ENCODE measurements at regions not wholly inside any gene's neighbourhood (a gene's known extent, or its start where the extent isn't known, plus 50 kb on each side); places are given as distances from the start of the nearest gene placed in this dataset.

DNA sequence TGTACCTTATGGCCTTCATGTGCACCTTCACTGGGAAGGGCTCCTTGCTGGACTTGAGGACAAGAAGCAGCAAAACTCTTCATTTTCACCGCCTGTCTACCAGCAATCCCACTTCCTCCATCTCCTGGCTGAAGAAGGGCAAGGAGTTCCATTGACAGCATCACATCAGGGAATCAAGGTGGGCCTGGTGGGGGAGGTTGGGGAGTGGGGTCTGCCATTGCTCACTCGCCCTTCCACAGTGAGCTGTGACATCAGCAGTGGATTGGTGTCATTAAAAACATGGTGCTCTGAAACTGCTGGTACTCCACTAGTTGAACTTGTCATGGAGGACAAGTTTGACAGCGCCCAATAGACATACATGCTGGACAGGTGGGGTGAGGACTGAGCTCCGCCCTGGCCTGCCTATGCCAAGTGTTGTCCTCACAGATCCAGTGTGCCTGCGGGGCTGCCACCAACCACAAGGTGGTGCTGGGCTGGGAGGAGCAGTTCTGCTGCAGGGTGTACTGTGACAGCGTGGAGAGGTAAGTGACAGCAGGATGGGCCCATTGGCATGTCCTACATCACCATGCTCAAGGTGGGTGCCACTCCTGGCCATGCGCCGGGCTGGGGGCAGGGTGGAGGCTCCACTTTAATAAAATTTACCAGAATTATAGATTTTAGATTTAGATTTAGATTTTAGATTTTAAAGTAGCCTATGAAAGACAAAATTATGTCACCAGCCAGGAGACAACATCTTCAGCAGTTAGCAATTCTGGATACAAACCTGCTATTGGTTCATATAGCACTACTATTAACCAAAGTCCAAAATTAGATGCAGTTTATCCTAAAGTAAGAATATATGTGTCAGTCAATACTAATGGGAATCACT is 1729.1 kb downstream of the TP53TG3F start:
- no peaks in the 10 kb centered on the region for H3K4me1 ChIP-seq (ENCODE audit: low read depth, poor library complexity, severe bottlenecking)
- no peak overlapping the region for H3K4me3 ChIP-seq (IDR thresholded peaks at IDR 0.05; ENCODE audit: insufficient read depth, low read depth, low read length)
- peak; percentile 29; the same call in 1 of the 2 replicates for TF ChIP-seq CTCF (conservative IDR thresholded peaks at IDR 0.05; ENCODE audit: low read depth, low read length)
- no peak overlapping the region for H3K9ac ChIP-seq
- no peak overlapping the region for H3K4me2 ChIP-seq
- no peaks in the 10 kb centered on the region for H4K20me1 ChIP-seq (ENCODE audit: insufficient read depth)
- no peaks in the 10 kb centered on the region for H3K27me3 ChIP-seq (ENCODE audit: insufficient read depth, low read depth)
- H3K27ac ChIP-seq = no peak overlapping the region
- no peaks in the 10 kb centered on the region for H3K36me3 ChIP-seq (ENCODE audit: insufficient read depth)
- H3K79me2 ChIP-seq (ENCODE audit: insufficient read depth, low read depth) = no peaks in the 10 kb centered on the region
- H2AFZ ChIP-seq (ENCODE audit: low read depth) = no peak overlapping the region

DNA sequence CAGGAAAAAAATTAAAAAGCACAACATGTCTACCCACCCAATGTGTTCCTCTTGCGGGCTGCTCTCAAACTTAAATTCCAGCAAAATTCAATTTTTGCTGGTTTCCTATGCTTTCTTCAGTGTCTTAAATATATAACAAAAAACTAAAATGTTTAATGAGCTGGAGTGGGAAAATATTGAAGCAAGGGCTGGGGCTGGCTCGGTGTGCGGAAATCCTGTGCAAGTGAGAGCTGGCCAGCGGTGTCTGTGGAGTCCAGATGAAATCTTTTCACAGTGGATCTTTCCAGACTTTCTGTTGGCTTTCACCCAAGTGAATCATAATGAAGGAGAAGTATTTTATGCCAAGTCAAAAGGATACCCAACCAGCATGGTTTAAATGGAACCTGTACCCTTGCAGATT is 1733.6 kb downstream of the TP53TG3F start:
- H3K9ac ChIP-seq = no peak overlapping the region
- no peak overlapping the region for H3K4me2 ChIP-seq
- no peak overlapping the region for H3K4me3 ChIP-seq (IDR thresholded peaks at IDR 0.05; ENCODE audit: insufficient read depth, low read depth, low read length)
- no peaks in the 10 kb centered on the region for H4K20me1 ChIP-seq (ENCODE audit: insufficient read depth)
- H3K27me3 ChIP-seq (ENCODE audit: insufficient read depth, low read depth) = no peaks in the 10 kb centered on the region
- TF ChIP-seq CTCF (conservative IDR thresholded peaks at IDR 0.05; ENCODE audit: low read depth, low read length) = no peak
- H3K4me1 ChIP-seq (ENCODE audit: low read depth, poor library complexity, severe bottlenecking) = no peaks in the 10 kb centered on the region
- no peak overlapping the region for H2AFZ ChIP-seq (ENCODE audit: low read depth)
- H3K79me2 ChIP-seq (ENCODE audit: insufficient read depth, low read depth) = no peaks in the 10 kb centered on the region
- no peak overlapping the region for H3K27ac ChIP-seq
- no peaks in the 10 kb centered on the region for H3K36me3 ChIP-seq (ENCODE audit: insufficient read depth)

GRCh38 chr16:35193956-35194355 is 1734.5 kb downstream of the TP53TG3F start:
- Histone ChIP-seq H3K36me3 (ENCODE audit: insufficient read depth) (no peaks in the 10 kb centered on the region), H3K4me3 (IDR thresholded peaks at IDR 0.05; ENCODE audit: insufficient read depth, low read depth, low read length) (no peak overlapping the region)
- no peak for TF ChIP-seq CTCF (conservative IDR thresholded peaks at IDR 0.05; ENCODE audit: low read depth, low read length)

DNA sequence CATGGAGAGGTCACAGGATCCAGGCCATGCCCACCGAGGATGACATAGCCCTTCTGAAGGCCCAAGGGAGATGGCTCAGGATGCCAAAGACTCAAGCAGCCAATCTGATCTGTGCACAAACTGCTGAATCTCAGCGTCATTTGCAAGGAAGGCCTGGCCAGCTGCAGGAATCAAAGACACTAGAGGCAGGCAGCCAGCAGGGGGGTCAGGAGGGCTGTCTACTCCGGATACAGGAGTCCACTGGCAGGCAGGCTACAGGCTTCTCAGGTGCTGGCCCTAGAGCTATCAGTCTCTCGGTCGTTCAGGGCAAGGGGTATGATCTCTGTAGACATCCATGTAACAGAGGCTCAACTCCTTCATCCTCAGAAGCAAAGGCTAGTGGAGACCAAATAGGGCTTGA is 1735.3 kb downstream of the TP53TG3F start:
- Histone ChIP-seq H2AFZ (ENCODE audit: low read depth) (no peak overlapping the region), H3K27me3 (ENCODE audit: insufficient read depth, low read depth) (no peaks in the 10 kb centered on the region), H3K79me2 (ENCODE audit: insufficient read depth, low read depth) (no peaks in the 10 kb centered on the region), H3K9ac (no peak overlapping the region), H3K36me3 (ENCODE audit: insufficient read depth) (no peaks in the 10 kb centered on the region), H3K4me1 (ENCODE audit: low read depth, poor library complexity, severe bottlenecking) (no peaks in the 10 kb centered on the region), H4K20me1 (ENCODE audit: insufficient read depth) (no peaks in the 10 kb centered on the region), H3K4me3 (IDR thresholded peaks at IDR 0.05; ENCODE audit: insufficient read depth, low read depth, low read length) (no peak overlapping the region), H3K4me2 (no peak overlapping the region), H3K27ac (no peak overlapping the region)
- TF ChIP-seq CTCF (conservative IDR thresholded peaks at IDR 0.05; ENCODE audit: low read depth, low read length) = no peak

More at GRCh38 chr16:35193956-35194355, 1734.5 kb downstream of the TP53TG3F start:
- no peaks in the 10 kb centered on the region for H4K20me1 ChIP-seq (ENCODE audit: insufficient read depth)
- H3K4me1 ChIP-seq (ENCODE audit: low read depth, poor library complexity, severe bottlenecking) = no peaks in the 10 kb centered on the region
- H2AFZ ChIP-seq (ENCODE audit: low read depth) = no peak overlapping the region
- no peak overlapping the region for H3K9ac ChIP-seq
- no peak overlapping the region for H3K27ac ChIP-seq
- no peak overlapping the region for H3K4me2 ChIP-seq
- H3K27me3 ChIP-seq (ENCODE audit: insufficient read depth, low read depth) = no peaks in the 10 kb centered on the region
- H3K79me2 ChIP-seq (ENCODE audit: insufficient read depth, low read depth) = no peaks in the 10 kb centered on the region

Measured in KMS-11 (cell line).